GM21515 (cell line): ENCODE measurements at regions not wholly inside any gene's neighbourhood (a gene's known extent, or its start where the extent isn't known, plus 50 kb on each side); places are given as distances from the start of the nearest gene placed in this dataset.

ENCODE experiments used
- ATAC-seq: cut with Tn5 transposase; IDR thresholded peaks from one replicate; pipeline ENCODE4 v1.9.1; 2021; ENCODE audit not compliant: unreplicated experiment

DNA sequence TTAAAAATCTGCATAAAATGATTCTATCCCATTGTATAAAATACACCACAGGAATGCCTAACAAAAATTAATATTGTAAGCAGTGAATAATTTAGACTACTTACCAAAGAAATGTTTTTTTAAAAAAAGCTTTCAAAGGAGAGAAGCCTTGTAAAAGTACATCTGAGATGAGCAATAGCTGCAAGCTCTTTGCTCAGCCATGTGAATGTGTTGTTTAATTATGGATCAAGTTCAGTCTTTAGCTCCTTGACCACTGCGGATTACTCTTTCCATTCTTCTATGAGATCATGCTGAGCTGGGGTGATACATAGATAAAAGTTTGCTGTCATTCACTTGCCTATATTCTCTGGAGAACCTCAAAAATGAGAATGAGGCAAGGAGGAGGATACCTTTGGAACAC lies 782.4 kb upstream of the ZNF608 start:
- no peak for ATAC-seq

GRCh38 chr5:125530833-125531615 lies 784.6 kb upstream of the ZNF608 start:
- ATAC-seq = no peak

DNA sequence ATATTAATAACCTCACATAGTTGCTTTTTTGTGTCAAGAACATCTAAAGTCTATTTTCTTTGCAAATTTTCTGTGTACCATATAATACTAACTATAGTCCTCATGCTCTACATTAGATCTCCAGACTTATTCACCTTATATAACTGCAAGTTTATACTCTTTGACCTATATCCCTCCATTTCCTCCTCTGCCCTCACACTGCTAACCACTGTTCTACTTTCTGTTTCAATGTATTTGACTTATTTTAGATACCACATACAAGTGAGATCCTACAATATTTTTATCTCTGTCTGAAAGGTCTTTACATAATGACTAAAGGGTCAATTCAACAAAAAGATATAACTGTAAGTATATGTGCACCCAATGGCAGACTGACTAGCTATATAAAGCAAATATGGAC lies 789.7 kb upstream of the ZNF608 start:
- ATAC-seq = no peak

DNA sequence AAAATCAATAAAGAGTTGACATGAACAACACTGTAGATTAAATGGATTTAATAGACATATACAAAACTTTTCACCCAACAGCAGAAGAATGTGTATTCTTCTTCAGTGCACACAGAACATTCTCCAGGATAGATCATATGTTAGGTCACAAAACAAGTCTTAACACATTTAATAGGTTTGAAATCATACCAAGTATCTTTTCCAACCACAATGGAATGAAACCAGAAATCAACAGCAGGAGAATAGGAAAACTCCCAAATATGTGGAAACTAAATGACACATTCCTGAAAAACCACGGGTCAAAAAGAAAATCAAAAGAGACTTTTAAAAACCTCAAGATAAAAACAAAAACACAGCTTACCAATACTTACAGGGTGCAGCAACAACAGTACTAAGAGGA lies 790.1 kb upstream of the ZNF608 start:
- ATAC-seq = no peak

GRCh38 chr5:125537661-125538060 lies 791.2 kb upstream of the ZNF608 start:
- no peak for ATAC-seq

- no peak for ATAC-seq
These were observed 792.0 kb upstream of the ZNF608 start for GRCh38 chr5:125538469-125538868.

GRCh38 chr5:125541085-125541484 lies 794.6 kb upstream of the ZNF608 start:
- ATAC-seq = no peak

DNA sequence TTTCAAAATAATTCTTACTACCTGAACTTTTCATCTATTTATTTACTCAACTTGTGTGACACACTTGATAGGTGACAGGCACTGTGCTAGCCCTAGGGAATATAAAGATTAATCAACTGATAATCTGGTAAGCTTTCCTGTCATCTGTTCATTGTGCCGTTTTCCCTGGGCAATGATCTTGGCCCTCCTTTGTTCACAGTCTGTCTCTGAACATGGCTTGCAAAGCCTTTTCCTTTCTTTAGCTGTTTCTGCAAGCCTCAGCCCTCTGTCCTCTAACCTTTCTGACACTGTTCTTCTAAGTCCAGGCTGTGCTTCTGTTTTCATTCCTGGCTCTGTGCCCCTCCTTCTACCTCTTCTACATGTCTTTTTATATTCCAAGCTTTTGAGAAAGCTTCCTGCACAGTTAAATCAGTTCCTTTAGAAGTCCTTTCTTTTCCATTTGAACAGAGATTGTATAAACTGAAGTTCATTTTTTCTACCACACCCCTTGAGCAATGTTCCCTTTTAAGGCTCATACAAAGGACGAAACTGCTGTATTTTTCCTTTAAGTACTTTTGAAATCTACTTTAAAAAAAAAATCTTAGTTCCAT lies 803.0 kb upstream of the ZNF608 start:
- ATAC-seq = no peak

GRCh38 chr5:125550274-125550673 lies 803.8 kb upstream of the ZNF608 start:
- no peak for ATAC-seq

GRCh38 chr5:125551246-125551645 lies 804.8 kb upstream of the ZNF608 start:
- ATAC-seq = no peak

DNA sequence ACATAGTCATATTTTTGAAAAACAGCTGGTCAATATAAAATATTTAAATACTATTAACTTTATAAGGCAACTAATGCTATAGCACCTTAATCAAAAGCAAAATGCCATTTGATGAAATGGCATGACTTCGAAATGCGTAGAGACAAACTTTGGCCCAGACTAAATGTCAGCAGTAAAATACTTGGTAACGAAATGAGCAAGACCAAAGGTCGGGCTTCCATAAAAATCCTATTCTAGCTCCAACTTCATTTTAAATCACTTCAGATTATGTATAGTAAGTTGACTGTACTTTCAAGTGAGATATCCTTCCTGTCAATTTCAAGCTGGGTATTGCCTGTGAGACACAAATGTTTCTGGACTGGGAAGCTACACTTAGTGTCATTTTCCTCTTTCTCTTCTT lies 805.4 kb upstream of the ZNF608 start:
- no peak for ATAC-seq

- no peak for ATAC-seq
These were observed 806.0 kb upstream of the ZNF608 start for GRCh38 chr5:125552486-125552885.

GRCh38 chr5:125554355-125554754 lies 807.9 kb upstream of the ZNF608 start:
- no peak for ATAC-seq

- no peak for ATAC-seq
These were observed 809.2 kb upstream of the ZNF608 start for GRCh38 chr5:125555591-125555990.

DNA sequence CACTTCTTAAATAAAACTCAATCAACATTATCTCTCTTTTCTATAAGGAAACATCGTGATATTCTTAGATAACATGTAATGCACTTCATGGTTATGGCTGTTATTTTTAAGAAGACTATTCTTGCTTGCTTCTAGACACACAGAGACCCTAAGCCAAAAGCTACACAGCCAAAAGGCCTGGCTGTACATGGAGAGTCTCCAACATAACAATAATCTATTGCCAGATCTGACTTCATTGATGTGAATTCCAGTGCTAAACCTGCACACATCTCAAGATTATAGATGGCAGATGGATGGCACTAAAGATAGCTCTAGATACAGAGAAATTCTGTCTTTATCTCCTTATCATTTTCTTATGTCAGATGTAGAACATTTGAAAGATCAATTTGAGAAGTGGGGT lies 811.6 kb upstream of the ZNF608 start:
- ATAC-seq = no peak

DNA sequence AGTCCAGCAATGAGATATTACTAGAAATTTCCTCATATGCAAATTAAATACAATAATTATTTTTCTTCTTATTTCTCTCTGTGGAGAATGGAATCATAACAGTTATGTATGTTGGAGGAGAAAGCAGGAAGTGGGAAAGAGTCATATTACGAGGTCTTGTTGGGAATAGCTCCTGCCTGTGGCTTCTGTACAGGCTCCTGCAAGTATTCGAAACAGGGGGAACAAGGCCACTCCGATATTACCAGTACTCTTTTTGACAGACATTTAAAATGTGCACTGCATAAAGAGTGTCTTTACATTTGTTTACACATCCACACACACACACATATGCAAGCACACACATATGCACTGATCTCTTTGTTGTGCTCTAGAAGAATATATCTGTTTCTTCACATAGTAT lies 812.0 kb upstream of the ZNF608 start:
- no peak for ATAC-seq

- ATAC-seq = no peak
These were observed 812.9 kb upstream of the ZNF608 start for GRCh38 chr5:125559296-125559695.

GRCh38 chr5:125560476-125561225 lies 814.2 kb upstream of the ZNF608 start:
- no peak for ATAC-seq

DNA sequence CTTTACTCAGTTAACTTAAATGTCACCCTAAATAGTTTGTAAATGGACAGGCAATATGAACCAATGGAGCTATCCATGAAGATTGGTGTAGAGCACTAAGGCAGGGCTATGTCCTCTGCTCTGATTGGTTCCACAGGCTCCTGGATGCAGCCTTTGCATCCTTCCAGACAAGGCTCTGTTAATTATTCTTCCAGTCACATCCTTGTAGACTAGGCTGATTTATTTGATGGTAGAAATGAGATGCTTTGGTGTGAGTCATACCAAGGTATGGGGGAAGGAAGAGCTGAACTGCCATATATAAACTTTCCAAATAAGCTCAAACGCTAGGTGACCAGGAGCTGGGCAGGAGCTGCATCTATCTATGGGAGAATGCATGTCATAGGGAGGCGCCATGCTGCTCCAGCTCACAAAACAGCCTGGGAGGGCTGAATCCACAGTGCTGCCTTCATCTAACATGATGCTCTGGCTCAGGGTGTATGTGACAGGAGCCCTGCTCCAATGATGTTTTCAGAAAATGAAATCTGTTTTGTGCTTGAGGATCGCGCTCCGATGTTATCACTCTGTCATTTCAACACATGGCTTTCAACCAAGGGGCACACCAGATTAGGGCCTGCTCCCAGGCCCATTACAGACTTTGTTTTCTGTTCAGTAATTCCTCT lies 818.0 kb upstream of the ZNF608 start:
- no peak for ATAC-seq

- no peak for ATAC-seq
These were observed 828.1 kb upstream of the ZNF608 start for GRCh38 chr5:125574491-125575044.

GRCh38 chr5:125575171-125575890 lies 828.9 kb upstream of the ZNF608 start:
- ATAC-seq = no peak
